ENCODE measurements at regions not wholly inside any gene's neighbourhood (a gene's known extent, or its start where the extent isn't known, plus 50 kb on each side); places are given as distances from the start of the nearest gene placed in this dataset.
"Not testable (repeated sequence)": the region's sequence is repeated elsewhere in the genome, so short reads cannot be mapped to it uniquely, and the experiment has no call there.

- not testable (repeated sequence) for DNase-seq
These were observed 183.7 kb upstream of the AKAP13 start for GRCh38 chr15:85196697-85197096.

DNA sequence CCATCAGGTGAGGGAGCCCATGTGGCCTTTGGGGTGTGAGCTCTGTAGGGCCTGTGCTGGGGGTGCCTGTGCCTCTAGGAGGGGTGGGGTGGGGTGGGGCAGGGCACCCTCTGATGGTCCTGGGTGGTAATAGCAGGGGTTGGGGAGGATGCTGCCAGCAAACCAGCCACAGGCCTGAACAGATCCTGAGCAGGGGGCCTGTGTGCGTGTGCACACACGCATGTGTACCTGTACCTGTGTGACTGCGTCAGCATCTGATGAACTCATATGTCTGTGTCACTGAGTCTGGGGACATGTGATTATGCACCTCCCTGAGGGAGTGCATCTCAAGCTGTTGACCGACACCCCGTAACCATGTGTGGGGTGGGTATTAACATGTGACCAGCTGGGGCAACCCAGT lies 182.8 kb upstream of the AKAP13 start:
- DNase-seq: not testable (repeated sequence)

GRCh38 chr15:85198432-85198831 lies 182.0 kb upstream of the AKAP13 start:
- DNase-seq: not testable (repeated sequence)

DNA sequence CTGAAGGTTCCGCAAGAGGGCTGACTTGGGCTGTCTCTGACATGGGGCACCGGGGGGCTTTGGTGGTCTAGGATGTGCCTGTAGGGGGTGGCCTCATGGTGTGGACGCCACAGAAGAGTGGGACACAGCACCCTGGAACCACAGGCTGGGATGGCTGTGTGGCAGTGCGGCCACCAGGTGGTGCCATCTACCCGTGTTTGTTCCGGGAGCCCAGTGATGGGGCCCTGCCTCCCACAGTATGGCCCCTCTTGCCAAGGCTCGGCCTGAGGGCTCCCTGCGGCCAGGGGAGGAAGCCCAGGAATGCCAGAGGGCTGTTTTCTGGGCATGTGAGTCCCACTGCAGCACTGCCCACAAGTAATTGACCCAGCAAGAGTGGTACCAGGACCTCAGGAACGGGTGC lies 180.2 kb upstream of the AKAP13 start:
- DNase-seq: not testable (repeated sequence)

DNA sequence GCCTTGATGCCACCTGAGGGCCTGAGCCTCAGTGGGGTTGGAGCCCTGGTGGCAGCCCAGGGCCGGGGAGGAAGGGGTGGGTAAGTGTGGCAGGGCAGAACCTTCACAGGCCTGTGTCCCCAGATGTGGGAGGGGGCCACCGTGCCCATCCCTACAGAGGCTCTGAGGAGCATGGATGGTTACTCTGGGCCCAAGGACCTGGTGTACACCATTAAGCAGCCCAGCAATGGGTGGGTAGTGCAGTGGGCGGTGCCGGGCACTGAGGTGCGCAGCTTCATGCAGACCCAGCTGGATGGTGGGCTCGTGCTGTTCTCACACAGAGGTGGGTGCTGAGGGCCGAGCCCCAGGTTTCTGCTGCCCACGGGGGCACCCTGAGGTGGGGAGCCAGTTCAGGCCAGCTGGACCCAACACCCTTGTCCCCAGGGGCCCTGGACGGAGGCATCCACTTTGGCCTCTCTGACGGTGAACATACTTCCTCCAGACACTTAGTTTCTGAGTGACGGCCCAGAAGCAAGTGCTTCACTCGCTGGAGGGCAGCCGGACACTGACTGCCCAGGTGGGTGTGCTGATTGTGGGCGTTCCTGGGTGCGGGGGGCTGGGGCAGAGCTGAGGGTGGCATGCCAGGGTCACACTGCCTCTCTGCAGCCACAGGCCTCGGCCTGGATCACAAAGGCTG lies 179.1 kb upstream of the AKAP13 start:
- not testable (repeated sequence) for DNase-seq

- not testable (repeated sequence) for DNase-seq
These were observed 175.9 kb upstream of the AKAP13 start for GRCh38 chr15:85204481-85204880.

GRCh38 chr15:85233791-85234325 lies 146.5 kb upstream of the AKAP13 start:
- DNase-seq: not testable (repeated sequence)

GRCh38 chr15:85234450-85235196 lies 145.8 kb upstream of the AKAP13 start:
- DNase-seq: not testable (repeated sequence)

- DNase-seq: not testable (repeated sequence)
These were observed 136.3 kb upstream of the AKAP13 start for GRCh38 chr15:85244056-85244455.

GRCh38 chr15:85250938-85251542 lies 129.4 kb upstream of the AKAP13 start:
- DNase-seq: not testable (repeated sequence)

DNA sequence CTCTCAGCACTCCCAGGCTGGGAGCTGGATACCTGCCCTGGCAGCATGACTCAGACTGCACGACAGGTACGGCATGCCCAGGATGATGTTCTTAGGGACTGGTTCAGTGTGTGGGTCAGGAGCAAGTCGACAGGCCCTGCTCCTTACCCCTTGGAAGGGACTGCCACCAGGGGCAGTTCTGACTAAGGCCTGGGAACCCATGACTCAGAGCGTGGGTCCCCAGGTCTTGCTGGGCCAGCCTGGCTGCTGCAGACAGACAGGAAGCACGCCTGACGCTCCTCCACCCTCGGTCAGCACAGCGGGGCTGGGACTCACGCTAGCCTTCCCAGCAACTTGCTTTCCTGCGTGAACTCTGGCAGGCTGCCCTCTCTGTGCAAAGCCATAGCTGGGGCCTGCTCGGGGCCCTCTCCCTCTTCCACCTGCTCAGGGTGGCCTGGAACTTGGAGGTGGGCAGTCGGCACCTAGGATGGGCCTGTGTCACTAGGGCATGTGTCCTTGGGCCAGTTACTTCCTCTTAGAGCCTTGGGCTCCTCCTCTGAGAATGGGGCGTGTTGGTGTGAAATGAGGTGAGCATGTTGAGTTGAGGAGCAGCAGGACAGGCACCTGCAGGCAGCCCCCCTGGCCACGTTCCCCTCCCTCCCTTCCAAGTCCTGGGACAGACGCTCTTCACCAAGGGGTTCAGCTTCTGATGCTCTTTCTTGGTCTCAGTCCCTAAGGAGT lies 127.0 kb upstream of the AKAP13 start:
- not testable (repeated sequence) for DNase-seq

GRCh38 chr15:85254961-85255360 lies 125.4 kb upstream of the AKAP13 start:
- DNase-seq: not testable (repeated sequence)

GRCh38 chr15:85255502-85255901 lies 124.9 kb upstream of the AKAP13 start:
- not testable (repeated sequence) for DNase-seq

- not testable (repeated sequence) for DNase-seq
These were observed 124.1 kb upstream of the AKAP13 start for GRCh38 chr15:85256009-85256997.

DNA sequence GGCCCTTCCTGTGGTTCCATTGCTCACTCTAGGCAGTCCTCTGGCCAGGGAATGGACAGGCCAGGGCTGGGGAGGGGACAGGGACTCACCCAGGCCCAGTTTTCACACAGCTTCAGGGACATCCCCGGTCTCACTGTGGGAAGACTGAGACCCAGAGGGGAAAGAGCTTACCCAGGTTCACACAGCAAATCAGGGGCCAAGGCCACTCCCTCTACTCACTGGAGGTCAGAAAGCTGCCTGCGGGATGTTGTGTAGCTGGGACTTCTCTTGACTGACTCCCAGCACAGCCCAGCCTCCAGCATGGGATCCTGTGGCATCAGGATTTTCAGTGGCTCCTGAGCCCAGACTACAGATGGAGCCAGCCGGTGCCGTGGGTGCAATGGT lies 122.3 kb upstream of the AKAP13 start:
- DNase-seq: not testable (repeated sequence)

- not testable (repeated sequence) for DNase-seq
These were observed 121.7 kb upstream of the AKAP13 start for GRCh38 chr15:85258559-85259209.

DNA sequence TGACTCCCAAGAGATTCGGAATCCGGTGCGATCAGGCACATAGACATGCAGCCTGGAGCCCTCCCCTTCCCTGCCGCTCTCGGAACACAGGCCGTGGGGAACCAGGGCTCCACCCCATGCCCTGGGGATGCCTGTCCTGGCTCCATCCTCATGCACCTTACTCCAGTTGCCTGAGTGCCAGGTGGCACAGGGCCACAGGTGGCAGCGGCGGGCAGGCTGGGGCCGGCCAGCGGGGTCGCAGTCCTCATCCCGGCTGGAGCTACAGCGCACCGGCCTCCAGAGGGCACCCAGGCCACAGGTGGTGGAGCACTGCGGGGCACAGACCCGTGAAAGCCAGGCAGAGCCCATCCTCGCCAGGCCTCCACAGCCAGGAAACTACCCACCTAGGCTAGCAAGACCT lies 119.9 kb upstream of the AKAP13 start:
- DNase-seq: not testable (repeated sequence)

- DNase-seq: not testable (repeated sequence)
These were observed 117.8 kb upstream of the AKAP13 start for GRCh38 chr15:85262461-85263055.

- not testable (repeated sequence) for DNase-seq
These were observed 116.5 kb upstream of the AKAP13 start for GRCh38 chr15:85263842-85264440.

DNA sequence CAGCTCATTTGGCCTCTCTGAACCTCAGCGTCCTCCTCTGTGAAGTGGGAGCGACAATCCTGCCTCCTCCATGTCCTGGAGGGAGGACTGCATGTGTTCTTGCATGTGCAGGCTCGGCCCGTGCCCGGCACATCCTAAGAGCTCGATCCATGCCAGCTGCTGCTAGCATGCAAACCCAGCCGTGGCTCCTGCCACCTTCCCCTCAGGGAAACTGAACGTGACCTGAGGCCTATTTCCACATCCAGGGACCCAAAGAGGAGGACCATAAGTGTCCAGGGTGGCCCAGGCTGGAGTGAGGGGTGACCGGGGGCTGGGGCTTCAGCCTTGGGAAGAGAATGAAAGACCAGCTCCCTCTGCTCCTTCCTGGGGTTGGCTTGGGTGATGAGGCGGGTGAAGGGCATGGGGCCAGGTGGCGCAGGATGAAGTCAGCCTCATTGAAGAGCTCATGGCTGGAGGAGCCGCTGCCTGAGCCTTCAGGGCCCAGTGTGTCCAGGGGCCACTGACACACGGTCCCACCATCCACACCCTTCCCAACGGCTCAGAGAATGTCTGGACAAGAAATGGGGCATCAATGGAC lies 115.7 kb upstream of the AKAP13 start:
- DNase-seq: not testable (repeated sequence)

Measured in NCI-H1694 treated with DMSO at 0.1 percent for 48 hours (cell line).